ENCODE measurements at regions not wholly inside any gene's neighbourhood (a gene's known extent, or its start where the extent isn't known, plus 50 kb on each side); places are given as distances from the start of the nearest gene placed in this dataset.

DNA sequence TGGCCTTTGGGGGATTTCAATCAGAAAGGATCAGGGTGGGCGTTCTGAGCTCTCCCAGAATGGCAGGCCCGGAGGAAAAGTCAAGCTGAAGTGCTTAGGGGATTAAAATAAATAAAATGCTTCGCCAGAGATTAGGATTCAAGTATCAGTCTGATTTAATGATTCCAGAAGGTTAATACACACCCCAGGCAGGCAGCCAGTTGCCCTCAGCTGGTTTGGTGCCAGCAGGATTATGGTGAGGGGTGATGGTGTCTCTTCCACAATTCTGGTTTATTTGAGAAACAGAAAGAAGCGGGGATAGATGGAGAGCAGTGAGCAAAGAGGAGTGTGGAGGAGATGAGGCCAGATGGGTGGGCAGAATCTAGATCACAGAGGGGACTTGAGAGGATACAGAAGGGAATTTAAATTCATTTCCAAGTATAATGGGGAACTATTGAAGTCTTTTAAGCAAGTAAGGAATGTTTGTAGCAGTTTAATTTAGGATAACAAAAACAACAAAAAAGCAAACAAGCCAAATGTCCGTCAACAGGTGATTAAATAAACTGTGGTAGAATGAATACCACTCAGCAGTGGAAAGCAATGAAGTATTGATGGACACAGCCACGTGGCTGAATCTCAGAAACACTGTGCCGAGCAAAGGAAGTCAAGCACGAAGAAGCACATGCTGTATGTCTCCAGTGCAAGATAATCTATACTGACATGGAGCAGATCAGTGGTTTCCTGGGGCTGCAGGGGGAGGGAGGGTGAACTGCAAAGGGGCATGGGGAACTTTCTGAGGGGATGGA, 297.7 kb downstream of the MSX2 start:
- DNase-seq, result no peak

DNA sequence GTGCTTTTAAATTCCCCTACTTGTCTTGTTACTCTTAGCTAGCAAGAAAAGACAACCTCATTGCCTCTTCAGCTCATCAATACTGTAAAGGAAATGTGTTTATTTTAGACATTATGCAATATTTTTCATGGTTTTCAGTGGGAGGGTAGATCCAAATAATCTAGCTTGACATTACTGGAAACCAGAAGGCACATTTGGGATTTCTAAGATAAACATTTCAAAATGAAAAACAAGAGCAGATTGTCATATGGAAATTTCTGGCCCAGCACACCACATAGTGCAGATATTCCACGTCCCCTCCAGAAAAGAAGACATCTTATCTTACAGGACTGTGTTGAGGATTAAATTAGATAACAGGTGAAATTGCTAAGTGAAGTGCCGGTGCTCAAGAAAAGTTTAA, 296.9 kb downstream of the MSX2 start:
- no peak for DNase-seq

DNA sequence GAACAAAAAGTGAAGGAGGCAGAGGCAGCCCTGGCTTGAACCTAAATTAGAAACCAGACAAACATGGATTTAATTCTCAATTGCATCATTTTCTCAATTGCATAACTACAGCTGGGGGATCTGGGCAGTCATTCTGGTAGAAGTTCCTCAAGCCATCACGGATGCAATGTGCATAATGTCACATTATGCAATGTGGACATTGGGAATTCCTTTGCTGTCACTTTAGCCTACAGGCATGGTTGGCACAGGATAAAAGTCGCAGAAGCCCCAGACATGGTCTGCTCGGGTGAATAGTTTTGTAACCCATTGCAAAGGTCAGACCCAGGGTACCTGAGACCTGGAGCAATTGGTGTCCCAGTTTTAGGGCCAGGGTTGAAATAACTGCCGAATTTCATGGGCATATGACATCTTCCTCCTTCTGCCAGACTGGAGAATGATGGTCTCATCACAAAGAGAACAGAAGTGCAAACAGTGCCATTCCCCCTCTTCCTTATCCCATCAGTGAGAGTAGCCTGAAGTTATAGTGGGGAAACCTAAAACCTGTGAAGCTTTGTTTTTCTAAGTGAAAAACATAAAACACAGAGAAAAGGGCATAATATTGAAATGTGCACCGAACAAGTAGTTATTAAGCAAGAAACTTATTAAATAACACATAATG, 290.8 kb downstream of the MSX2 start:
- DNase-seq, result no peak

DNA sequence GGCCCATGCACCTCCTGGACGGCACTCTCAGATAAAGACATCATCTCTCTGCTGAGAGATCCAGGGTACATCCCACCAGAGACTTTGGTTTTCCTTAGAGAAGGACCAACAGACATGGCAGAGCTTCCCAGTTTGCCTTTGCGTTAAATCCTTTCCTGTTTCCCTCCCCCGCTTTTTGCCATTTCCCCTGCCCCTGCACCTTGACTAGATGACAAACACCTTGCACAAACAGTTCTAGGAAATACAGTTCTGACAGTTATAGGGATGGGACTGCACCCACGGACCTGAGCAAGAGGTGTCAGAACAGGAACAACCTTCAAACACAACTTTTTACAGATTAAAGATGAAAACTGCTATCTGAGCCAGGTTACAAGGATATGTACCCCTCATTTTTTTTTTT, 288.9 kb downstream of the MSX2 start:
- no peak for DNase-seq

DNA sequence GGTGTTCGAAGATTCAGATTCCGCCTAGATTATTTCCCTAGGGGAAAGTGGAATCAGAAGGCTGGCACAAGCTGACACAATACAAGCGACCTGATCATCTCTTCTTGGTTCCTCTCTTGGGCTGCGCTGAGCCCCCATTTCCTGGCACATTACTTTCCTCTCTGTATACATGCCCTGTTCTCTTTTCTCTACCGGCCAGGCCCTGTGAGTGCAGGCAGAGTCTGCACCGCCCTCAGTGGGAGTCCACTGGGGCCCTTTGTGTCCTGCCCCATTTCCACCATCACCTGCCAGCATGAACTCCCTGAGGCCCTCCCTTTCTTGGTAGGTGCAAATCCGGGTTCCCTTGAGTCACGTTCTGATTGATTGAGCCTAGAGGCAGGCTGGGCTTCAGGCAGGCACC, 287.9 kb downstream of the MSX2 start:
- no peak for DNase-seq

DNA sequence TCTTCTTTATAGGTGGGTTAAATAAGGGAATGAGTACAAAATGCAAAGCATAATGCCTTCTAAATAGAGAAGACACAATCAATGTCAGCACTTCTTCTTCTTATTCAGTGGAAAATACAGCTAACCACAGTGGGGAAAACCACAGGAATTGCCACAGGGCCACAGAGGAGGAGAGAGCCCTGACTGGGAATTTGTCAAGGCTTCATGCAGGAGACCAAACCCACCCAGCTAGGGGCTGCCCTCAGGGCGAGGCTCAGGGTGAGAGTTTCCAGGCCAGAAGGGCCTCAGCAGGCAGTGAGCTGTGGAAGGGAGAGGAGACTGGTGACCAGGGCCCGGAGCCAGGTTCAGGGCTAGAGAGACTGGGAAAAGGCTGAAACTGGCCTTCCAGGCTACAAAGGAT, 279.1 kb downstream of the MSX2 start:
- DNase-seq, result no peak

DNA sequence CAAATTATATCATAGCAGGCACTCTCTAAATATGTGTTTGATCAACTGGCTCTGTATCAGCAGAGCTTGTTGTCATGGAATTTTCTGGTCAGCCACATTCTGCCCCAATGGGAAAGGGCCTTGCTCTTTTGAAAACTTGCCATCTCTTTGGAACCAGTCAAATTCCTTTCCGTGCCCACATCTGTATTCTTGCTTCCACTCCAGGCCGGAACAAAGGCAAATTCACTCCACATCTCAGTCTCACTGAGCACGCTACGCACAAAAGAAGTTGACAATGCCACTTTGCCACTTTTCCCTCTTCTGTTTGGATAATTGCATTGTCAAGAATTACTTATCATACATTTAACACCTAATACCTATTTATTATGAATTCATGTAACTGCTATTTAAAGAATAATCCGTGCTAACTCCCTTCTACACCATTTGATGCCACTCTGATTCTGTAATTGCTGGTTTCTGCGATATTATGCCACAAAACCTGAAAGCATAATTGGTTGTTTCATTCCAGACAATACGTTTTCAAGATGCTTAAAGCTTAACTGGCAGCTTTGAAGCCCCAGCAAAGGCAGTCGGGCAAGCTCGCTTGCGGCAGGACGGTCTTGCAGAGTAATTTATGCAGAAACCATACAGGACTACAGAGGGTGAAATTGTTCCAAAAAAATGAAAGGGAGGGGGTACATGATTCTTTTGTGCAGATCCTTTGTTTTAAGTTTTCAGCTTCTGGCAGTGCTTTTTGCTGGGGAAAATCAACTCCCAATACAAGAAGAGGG, 277.7 kb downstream of the MSX2 start:
- DNase-seq, result no peak

DNA sequence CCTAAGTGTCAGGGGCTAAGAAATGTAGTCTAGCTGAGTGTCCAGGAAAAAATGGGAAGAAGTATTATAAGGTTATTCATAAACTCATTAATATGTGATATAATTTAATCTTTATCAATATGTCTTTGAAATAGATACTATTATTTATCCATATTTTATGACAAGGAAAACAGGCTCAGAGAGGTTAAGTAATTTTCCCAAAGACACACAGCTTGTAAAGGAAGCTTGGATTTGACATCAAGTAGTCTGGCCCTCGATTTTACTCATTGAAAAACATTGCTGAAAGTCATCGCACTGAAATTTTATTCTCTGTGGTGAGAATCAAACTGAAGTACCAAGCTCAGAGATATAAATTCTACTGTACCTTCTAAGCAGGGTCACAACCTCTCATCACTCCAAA, 276.9 kb downstream of the MSX2 start:
- DNase-seq, result no peak

DNA sequence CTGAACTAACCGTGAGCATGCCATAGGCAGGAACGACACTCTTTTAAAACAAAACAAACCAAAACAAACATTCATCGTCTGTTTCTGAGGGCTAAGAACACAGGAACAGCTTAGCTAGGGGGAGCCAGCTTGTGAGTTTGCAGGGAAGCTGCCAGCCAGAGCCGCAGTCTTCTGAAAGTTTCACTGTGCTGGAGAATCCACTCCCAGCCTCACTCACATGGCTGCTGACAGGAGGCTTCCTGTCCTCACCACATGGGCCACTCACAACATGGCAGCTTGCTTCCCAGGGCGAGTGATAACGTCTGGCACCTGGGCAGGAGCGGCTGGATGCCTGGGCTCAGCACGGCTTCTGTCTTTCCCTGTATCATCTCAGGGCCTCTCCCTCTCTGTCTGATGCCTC, 275.2 kb downstream of the MSX2 start:
- DNase-seq, result no peak

DNA sequence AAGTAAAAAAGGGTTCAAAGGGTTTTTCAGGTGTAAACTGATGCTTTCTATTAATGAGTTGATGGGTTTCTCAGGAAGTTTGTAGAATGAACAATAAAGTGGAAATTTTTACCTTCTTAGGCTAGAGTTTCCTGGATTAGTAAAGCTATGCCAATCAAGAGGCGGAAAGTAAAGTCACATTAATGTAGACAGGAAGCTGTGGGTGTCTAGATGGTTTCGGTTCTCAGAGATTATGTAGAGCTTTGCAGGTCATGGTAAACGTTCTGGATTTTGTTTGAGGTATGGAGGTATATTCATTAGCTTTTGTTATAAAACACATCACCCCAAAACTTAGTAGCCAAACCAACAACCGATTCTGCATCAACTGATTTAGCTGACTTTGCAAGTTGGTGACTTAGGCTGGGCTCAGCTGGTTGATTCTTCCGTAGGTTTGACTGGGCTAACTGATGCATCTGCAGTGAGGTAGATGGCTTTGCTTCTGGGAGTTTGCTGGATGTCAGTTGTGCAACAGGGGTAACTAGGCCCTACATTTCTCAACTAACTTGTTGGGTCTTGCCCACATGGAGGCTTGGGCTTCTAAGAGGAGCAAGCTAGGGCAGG, 273.8 kb downstream of the MSX2 start:
- DNase-seq, result no peak

DNA sequence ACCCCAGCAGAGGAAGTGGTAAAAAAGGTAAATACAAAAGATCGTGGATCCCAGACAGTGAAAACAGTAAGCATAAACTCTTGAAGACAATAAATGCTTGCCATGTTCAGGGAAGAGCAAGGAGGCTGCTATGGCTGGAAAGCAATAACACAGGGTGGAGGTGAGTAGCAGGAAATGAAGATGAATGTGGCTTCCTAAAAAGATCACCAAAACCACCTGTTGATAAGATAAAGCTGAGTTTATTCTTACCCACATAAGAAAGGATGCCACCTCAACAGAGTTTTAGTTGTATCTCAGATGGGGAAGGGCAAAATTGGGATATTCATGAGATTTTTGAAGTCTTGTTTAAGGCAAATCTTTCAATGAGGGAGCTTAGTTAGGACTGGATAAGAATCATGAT, 273.3 kb downstream of the MSX2 start:
- no peak for DNase-seq

DNA sequence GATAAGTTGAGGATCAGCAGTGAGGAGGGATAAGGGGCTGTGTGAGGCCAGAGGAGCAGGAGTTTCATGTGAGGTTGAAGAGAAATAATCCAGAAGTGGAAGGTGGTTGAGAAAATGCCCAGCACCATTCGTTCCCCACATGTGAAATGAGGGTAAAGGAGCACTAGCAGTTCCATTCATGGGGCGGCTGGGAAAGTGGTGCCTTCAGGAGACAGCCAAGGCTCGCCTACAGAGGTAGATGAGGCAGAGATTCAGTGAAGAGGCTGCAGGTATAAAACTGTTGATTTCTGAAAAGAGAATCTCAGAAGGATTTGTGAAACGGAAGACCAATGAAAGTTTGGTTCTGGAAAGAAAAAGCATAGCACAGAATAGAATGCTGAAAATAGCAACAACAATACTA, 272.6 kb downstream of the MSX2 start:
- no peak for DNase-seq

DNA sequence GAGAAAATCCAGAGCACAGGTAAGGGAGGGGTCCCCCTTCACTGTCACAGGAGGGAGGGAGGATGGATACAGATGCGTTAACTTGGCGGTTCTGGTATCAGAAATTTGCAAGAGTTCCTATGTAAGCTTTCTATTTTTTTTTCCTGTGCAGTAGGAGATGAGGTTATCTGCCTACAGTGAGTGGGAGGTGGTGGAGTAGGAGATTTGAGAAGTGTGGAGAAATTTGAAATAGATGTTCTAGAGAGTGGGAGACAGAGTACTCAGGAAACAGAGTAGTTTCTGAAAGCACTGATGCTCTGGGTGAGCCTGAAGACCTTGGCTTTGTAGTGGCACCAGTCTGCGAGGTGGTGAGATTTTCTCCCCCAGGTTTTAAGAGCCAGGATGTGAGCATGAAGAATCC, 271.4 kb downstream of the MSX2 start:
- DNase-seq, result no peak

DNA sequence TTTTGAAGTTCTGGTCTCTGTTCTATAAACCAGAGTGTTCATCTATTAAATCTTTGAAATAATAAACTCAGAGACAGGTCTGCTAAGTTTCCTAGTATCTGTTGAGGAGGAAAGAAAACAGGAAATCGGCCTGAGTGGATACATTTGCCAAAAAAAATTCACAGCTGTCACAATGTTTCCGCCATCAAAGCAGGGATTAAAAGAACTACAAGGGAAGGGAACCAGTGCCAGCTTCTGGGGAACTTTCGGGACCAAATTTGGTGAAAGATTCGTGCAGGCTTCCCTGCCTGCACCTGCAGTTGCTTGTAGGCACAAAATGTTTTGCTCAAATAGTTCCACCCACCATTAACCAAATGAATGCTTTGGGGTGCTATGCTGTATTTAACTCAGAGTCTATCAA, 267.5 kb downstream of the MSX2 start:
- no peak for DNase-seq

DNA sequence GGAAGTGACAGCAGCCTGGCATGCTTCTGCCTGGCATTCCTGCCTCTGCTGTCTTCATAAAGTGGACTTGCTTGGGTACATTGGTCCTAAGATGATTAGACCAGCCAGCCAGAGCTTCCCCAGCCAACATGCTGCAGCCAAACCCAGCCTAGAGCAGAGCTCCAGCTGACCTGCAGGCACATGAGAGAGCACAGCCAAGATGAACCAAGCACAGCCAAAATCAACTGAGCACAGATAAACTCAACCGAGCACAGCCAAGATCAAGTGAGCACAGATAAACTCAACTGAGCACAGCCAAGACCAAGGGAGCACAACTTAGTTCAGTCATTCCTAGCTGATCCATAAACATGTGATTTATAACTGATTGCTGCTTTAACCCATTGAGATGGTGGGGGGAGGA, 266.5 kb downstream of the MSX2 start:
- no peak for DNase-seq

DNA sequence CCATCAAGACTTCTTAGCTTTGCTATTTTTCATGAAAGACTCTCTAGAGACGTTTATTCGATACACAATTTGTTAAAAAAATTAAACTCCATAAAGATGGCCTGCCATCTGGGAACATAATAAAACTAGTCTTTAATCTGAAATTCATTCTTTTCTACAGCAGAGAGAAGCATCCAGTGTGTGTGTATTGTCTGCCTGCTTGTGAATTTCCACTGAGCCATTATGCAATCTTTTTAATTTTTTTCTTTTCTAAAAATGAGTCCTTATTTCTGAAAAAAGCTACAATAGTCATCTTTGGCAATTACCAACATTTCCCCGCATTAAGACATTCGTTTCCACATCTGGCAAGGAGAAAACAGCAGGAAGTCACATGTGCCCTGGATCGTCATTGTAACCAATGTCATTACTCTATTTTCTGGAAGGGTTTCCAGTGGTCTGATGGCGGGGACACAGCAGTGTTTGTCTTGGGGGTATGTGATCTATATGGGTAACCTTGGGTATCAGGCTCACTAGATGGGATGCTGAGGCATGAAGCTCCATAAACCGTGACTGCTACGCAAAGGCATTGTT, 263.1 kb downstream of the MSX2 start:
- DNase-seq, result no peak

DNA sequence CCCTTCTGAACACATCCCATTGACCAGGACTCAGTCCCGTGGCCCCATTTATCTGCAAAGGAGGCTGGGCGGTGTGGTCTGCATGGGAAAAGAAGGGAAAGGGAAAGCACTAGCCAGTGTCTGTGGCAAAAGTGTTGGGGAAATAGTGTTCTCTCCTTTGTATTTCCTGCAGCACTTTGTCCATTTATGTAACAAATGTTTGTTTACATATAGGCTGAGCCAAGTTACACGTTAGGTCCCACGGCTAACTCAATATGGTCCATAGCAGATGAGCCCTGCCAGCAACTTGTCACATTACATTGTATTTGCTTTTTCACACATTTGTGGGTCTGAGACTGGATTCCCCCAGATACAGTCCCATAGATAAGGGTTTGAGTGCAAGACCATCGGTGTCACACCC, 260.5 kb downstream of the MSX2 start:
- no peak for DNase-seq

DNA sequence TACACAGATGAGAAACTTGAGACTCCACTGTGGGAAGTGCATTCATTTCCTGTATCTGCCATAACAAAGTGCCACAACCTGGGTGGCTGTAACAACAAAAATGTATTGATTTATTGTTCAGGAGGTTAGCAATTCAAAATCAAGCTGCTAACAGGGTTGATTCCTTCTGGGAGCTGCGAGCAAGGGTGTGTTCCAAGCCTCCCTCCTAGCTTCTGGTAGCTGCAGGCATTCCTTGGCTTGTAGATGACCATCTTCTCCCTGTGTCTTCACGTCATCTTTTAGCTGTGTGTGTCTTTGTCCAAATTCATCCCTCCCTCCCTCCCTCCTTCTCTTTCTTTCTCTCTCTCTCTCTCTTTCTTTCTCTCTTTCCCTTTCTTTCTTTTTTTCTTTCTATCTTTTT, 258.1 kb downstream of the MSX2 start:
- DNase-seq, result no peak

DNA sequence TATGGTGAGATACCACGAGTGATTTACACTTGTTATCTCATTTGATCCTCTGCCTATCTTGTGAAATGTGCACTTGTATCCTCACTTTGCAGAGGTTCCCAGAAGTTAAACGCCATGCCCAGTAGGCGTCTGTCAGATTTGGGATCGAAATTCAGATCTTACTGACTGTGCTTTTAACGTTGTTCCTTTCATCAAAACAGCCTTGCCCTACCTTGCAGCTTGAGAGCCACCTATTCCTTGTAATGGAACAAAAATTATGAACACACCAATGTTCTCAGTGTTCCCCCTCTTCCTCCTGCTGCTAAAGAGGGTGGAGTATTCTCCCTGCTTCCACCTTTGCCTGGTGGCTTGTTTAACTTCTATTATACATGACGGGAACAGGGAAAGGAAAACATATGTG, 257.0 kb downstream of the MSX2 start:
- no peak for DNase-seq

DNA sequence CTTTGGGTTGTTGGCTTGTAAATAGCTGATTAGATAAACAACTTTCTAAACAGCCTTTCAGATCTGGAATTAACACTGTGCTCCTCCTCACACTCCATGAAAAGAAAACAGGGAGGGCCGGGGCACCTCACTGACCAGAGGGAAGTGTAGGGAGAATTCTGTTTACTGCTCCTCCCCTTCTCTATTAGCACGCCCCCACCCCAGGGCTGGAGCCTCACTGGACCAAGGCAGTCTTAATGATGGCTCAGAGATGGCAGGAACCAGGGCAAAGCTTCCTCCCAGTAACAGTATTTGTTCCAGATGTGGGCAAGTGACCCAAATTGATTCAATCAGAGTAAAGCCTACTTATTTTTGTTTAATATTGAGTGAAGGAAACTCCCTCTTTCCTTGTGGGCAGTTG, 256.6 kb downstream of the MSX2 start:
- no peak for DNase-seq

DNA sequence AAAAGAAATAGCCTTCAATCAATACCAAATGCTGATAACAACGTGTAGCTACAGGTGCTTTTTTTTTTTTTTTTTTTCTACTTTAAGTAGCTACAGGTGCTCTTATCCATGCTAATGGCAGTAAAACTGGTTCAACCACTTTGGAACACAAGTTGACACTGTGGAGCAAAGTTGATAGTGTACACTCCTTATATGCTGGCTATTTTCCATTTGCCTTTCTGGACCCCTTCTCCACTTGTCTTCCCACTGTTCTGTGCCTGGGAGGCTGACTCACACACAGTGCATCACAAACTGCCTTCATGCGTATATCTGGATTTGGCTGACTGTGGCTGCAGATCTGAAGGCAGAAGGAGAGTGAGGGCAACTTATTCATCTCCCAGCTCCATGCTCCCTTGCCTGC, 247.9 kb downstream of the MSX2 start:
- no peak for DNase-seq

DNA sequence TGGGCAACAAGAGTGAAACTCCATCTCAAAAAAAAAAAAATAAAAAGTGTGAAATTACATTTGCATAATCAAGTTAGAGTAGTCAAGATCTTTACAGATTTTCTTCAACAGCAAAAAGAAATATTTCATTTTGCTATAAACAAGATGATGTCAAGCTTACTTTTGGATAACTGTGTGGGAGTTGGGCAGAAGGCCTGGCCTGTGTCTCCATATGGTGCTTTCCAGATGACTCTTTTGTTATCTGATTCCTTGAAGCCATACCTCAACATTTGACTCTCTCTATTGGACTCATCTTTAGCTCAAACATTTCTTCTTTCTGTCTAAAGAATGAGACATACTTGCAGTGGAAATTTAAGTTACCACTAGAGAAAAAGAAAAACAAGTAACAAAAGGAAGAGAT, 246.8 kb downstream of the MSX2 start:
- no peak for DNase-seq

DNA sequence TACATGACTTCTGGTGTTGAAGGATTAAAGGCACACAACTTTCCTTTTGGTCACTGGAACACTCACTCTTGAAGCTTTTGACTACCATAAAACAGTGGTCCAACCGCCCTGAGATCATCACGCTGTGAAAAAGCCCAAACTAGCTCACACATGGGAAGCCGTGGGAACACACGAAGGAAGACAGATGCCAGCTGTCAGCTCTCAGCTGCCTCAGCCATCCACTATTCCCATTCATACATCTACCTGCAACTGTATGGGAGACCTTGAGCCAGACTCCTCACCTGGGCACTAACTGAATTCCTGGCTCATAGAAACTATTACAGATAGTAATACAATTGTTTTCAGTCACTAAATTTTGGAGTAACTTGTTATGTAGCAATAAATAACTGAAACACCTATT, 246.1 kb downstream of the MSX2 start:
- no peak for DNase-seq

All from activated effector memory CD4-positive, alpha-beta T cell treated with Interleukin-2 at 50 U/mL for 16 hours (primary cell).